GM12873 (cell line): ENCODE measurements at regions not wholly inside any gene's neighbourhood (a gene's known extent, or its start where the extent isn't known, plus 50 kb on each side); places are given as distances from the start of the nearest gene placed in this dataset.

Source experiments
- TF ChIP-seq, protein P1 (sequence below): IDR thresholded peaks from 2 replicates; pipeline ENCODE4 v1.5.1; 2012; ENCODE audit warnings: low read depth, mild to moderate bottlenecking, moderate library complexity, low read length, control low read depth; ENCODE audit not compliant: insufficient read depth; ENCODE audit errors: missing control alignments

DNA sequence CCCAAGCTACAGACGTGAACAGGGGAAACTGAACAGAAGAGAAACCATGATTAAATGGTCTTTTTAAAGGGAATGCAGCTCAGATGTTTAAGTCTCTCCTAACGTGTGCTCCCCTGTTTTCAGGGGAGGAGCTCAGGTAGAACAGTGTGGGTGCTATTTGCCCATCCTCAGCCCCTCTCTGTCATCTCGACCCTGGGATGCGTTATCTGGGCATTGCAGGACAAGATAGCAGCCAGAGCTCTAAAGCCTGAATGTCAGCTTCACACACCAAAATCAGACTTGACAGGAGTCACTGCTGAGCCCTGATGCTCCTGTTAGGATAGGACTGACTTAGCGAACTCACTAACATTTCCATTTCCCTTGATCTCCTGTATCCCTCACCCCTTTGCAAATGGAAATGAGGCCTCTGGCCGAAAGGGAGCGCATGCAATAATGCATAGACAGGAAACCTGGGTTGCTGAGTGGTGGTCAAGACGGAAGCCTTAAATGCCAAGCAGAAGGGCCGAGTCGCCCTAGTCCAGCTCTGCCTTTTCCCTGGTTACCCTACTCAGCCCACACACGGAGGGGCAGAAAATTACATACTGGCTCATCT, 234.9 kb upstream of the TPM1 start:
- TF ChIP-seq, protein P1, sequence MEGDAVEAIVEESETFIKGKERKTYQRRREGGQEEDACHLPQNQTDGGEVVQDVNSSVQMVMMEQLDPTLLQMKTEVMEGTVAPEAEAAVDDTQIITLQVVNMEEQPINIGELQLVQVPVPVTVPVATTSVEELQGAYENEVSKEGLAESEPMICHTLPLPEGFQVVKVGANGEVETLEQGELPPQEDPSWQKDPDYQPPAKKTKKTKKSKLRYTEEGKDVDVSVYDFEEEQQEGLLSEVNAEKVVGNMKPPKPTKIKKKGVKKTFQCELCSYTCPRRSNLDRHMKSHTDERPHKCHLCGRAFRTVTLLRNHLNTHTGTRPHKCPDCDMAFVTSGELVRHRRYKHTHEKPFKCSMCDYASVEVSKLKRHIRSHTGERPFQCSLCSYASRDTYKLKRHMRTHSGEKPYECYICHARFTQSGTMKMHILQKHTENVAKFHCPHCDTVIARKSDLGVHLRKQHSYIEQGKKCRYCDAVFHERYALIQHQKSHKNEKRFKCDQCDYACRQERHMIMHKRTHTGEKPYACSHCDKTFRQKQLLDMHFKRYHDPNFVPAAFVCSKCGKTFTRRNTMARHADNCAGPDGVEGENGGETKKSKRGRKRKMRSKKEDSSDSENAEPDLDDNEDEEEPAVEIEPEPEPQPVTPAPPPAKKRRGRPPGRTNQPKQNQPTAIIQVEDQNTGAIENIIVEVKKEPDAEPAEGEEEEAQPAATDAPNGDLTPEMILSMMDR, result no peak

DNA sequence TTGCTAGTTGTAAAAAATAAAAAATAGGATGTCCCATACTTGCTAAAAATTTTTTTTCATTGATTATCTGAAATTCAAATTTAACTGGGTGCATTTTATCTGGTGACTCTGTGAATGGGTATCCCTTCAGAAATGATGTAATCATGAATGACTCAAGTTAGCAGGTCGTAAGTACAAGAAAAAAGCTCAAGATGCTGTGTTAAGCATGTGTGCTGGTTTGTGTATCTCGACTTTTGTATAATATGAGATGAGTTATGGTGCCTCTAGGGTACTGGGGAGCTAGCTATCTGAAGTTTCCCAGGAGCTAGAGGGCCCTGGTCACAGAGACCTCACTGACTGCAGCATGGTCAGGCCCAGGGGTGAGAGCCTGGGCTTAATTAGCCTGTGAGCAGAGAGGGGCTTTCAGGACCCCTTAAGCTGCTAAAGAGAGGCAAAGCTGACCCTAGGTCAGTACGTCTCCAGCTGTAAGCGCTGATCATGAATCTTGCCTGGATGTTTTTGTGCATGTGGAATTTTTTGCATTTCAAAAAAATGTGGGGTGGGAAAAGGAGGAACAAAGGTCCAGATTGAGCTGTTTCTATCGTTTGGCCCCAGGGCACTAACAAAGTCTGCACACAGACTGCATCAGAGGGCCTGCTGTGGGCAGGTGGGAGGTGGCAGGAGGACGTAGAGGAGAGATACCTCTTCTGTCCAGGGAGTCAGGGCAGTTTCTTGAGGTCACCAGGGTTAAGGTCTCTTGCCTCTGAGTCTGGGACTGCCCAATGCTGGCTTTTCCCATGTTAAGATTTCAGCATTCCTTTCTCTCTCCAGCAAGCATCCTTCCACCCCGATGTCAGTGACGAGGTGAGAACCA, 233.2 kb upstream of the TPM1 start:
- TF ChIP-seq, protein P1, result no peak

DNA sequence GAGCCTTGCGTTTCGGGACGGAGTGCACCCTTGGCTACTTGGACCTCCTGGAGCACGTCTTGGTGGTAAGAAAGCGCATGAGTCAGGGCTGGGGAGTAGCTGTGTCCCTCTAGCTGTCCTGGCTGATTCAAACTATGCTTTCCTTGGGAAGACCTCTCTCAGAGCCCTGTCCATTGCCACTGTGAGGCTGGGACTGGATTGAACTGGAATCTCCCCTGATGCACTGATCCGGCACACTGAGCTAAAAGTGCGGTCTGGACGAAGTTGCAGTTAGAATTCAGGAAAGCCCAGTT, 232.6 kb upstream of the TPM1 start:
- TF ChIP-seq, protein P1, result no peak

DNA sequence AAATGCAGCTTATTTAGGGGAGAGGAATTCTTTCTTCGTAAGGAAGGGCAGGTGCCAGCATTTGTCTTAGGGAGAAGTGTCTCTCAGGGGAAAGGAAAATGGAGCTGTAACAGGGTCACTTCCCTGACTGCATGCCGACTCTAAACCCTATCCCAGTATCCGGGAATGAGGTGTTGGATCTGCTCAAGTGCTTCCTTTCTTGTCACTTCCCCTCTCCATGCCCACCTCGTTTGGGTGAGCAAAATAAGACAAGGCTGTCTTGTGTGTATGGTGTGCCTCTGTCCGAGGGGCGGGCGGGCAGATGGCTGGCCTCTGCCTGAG, 230.1 kb upstream of the TPM1 start:
- TF ChIP-seq, protein P1, result no peak

DNA sequence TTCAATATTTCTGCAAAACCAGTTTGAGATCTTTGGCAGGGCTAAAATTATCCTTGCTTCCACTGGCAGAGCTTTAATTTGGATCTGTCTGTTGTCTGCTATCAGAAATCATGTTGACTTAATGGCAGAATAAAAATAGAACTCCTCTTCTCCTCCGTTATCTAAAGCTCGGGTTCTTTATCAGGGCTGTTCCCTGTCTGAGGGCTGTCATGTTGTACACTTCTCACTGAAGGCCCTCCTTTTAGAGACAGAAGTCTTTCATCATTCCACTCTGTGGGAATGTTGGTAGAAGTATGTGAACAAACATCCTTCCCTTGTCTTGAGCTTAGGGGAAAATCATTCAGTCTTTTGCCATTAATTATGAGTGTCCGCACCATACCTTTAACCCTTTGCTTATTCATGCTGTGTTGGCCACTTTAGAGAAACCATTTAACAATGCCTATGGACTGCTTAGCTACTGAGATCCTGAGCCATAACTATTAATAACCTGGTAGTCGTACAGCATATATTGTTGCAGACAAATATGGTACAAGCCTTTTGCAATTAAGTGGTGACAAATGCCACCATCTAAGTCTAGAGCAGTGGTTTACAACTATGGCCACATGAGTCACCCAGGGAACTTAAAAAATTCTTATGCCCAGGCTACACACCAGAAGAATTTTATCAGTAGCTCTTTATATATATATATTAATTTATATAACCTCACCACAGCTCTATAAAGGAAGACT, 226.0 kb upstream of the TPM1 start:
- TF ChIP-seq, protein P1, result no peak

DNA sequence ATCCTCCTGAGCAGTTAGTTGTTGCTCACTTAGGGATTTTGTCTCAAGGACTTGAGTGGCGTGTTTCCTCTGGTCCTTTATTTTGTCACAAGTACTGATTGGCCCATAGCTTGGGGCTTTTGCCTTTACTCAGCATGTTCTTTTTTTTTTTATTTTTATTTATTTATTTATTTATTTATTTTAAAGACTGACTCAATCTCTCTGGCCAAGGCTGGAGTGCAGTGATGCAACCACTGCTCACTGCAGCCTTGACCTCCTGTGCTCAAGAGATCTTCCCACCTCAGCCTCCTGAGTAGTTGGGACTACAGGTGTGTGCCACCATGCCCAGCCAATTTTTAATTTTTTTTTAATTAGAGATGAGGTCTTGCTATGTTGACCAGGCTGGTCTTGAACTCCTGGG, 223.9 kb upstream of the TPM1 start:
- TF ChIP-seq, protein P1, result no peak

DNA sequence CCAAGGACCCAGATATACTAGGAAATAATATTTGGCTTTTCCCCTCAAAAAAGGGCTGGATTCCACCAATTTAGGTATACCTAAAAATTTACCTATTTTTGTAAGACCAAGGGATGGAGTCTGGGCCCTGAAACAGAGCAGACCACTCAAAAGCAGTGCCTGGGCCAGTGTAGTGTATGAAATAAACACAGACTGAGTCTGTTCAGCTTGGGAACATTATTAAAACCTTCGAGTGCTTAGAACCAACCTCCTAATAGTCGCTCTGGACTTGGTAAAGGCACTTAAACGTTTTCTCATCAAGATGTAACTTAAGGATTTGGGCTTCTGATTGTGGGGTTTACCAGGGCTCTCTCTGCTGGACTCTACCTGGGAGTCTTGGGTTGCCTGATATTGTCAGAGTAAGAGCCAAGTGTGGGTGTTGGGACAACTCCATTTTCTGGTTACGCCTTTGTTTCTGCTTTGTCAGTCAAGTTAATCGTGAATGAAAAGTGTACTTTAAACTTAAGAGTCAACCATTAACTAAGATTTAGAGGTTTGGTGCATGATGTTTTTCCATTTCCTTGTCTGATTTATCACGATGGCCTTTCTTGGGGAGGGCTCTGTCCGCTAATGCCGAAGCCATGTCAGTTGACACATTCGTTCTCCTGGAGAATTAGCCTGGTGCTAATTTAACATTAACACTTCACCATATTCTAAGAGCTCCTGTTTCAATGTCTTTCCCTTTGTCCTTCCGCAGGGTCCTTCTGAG, 221.0 kb upstream of the TPM1 start:
- TF ChIP-seq, protein P1, result no peak
